Astrocyte (in vitro differentiated cells and primary cell): ENCODE measurements at regions not wholly inside any gene's neighbourhood (a gene's known extent, or its start where the extent isn't known, plus 50 kb on each side); places are given as distances from the start of the nearest gene placed in this dataset.
"Not testable (repeated sequence)": the region's sequence is repeated elsewhere in the genome, so short reads cannot be mapped to it uniquely, and the experiment has no call there.

Source experiments
- EZH2 ChIP-seq: IDR thresholded peaks from 2 replicates; pipeline ENCODE4 v1.6.1; 2012; ENCODE audit warnings: mild to moderate bottlenecking, low read length, inconsistent platforms; ENCODE audit not compliant: insufficient read depth
- TF ChIP-seq, protein P1 (sequence below): IDR thresholded peaks from 2 replicates; pipeline ENCODE4 v1.5.1; 2011; ENCODE audit warnings: low read depth, mild to moderate bottlenecking, inconsistent platforms, low read length, moderate library complexity; ENCODE audit not compliant: insufficient read depth

DNA sequence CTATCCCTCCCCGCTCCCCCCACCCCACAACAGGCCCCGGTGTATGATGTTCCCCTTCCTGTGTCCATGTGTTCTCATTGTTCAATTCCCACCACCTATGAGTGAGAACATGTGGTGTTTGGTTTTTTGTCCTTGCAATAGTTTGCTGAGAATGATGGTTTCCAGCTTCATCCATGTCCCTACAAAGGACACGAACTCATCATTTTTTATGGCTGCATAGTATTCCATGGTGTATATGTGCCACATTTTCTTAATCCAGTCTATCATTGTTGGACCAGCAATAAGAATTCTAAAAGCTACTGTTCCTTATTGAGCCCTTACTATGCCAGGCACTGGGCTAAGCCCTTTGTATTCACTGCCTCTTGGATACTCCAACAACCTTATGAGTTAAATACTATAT, 411.2 kb downstream of the MED13L start:
- TF ChIP-seq, protein P1, sequence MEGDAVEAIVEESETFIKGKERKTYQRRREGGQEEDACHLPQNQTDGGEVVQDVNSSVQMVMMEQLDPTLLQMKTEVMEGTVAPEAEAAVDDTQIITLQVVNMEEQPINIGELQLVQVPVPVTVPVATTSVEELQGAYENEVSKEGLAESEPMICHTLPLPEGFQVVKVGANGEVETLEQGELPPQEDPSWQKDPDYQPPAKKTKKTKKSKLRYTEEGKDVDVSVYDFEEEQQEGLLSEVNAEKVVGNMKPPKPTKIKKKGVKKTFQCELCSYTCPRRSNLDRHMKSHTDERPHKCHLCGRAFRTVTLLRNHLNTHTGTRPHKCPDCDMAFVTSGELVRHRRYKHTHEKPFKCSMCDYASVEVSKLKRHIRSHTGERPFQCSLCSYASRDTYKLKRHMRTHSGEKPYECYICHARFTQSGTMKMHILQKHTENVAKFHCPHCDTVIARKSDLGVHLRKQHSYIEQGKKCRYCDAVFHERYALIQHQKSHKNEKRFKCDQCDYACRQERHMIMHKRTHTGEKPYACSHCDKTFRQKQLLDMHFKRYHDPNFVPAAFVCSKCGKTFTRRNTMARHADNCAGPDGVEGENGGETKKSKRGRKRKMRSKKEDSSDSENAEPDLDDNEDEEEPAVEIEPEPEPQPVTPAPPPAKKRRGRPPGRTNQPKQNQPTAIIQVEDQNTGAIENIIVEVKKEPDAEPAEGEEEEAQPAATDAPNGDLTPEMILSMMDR: not testable (repeated sequence)
- not testable (repeated sequence) for TF ChIP-seq EZH2
